HG02970 (cell line): ENCODE measurements at regions not wholly inside any gene's neighbourhood (a gene's known extent, or its start where the extent isn't known, plus 50 kb on each side); places are given as distances from the start of the nearest gene placed in this dataset.
A peak's percentile ranks its signal among the peaks of the same experiment; 100 is the strongest.

Experiments
- ATAC-seq: cut with Tn5 transposase; IDR thresholded peaks from one replicate; pipeline ENCODE4 v1.9.1; 2021; ENCODE audit warnings: mild to moderate bottlenecking, moderate library complexity, moderate number of reproducible peaks; ENCODE audit not compliant: unreplicated experiment, low FRiP score

DNA sequence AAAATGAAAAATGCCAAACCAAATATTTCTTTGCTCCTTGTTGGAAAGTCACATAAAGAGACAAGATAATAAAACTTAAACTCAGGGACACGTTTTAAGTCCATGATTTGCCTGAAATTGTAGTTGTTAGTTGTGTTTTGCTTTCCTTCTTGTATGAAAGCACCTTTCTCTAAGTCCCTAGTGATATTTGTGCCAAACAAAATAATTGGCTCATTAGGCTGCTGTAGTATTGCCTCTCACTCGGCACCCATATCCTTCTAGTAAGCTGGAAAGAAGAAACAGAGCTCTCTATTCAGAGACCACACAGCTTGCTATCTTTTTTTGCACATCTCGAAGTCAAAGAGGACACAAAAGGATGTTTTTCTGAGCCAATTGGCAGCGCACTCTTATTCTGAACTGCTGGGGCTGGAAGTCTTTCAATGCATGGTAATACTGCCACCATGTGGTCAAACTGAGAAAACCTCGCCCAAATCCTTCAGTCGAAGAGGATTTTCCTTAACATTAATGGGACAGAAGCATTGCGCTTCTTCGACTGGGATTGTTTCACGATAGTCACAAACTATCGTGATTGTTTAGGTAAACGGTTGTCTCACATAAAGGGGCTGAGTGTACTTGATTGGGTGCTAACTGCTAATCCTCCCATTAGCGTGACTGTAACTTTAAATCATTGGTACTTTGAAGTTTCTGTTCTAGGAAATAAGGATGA lies 571.9 kb upstream of the LCORL start:
- peak; percentile 73 for ATAC-seq

DNA sequence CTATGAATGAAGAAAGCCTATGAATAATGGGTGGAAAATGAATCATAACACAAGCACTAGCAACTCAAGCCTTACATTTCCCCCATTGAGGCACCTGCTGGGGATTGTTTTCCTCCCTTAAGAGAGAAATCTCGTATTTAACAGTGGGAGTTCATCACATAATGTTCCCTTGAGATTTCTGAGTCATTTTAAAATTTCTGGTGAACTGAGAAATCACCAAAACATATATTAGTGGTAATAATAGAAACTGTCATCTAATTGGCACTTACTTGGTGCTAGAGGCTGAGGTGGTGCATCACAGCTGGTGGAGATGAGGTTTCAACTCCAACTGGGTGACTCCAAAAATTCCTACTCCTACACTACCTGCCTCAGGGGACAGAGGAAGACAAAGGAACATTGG lies 561.3 kb upstream of the LCORL start:
- no peak for ATAC-seq

DNA sequence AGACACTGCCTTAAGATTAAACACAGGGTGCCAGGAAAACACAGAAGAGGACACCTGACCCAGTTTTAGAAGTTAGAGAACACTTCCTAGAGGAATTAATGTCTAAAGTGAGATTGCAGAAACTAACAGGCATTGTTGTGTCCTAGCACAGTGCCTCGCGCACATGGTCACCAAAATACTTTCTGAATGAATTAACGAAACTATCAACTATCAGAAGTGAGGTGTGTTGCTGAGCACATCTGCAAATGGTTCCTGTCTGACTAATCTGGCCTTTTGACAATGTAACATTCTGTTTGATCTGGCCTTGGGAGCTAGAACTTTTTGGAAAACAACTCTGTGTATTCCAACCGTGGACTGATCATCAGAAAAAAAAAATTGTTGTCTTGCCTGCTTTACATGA lies 556.8 kb upstream of the LCORL start:
- ATAC-seq: no peak

DNA sequence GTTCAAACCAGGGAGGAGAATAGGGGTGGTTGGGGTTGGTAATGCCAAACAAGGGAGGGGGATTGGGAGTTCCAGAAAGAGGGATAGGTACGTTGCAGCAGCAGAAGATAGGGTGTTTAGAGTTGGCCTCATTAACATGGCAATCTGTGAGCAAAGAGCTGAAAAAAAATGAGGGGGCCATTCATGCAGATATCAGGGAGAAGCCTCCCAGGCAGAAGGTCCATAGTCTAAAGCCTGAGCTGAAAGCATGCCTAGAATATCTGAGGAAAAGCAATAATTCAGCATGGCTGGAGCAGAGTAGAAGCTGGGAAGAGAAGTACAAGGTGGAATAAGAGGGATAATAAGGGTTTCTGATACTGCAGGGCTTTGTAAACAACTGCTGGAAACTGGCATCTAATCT lies 550.9 kb upstream of the LCORL start:
- no peak for ATAC-seq

DNA sequence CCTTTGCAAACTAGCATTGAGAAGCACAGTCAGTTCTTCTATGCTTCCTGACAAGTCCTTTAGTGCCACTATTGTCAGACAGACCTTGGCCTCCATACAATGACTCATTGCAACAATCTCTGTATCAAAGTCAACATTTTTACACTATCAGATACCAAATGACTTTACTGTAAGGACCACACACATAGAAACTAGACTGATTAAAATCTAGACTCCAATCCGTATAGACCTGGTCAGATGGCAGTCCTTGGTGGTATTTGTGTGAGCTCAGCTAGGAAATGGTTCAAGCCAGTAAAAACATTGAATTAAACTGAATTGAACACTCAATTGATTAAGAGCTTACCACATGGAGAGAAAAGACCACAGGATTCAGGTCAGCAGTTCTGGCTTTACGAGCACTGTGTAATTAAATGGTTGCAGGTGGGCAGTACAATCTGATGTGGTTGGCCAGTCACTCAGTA lies 549.8 kb upstream of the LCORL start:
- ATAC-seq: no peak

DNA sequence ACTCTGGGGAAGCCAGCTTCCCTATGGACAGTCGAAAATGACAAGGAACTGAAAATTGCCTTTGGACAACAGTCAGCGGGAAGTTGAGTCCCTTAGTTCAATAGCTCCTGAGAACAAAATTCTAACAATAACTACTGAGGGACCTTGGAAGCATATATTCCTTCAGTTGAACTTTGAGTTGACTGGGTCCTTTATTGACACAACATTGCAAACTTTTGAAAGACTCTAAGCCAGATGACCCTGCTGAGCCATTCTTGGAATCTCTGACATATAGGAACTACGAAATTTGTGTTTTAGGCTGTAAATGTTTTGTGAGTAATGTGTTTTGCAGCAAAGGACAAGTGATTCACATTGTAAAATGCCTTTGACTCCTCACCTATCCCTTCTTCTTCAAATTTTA lies 548.8 kb upstream of the LCORL start:
- no peak for ATAC-seq

DNA sequence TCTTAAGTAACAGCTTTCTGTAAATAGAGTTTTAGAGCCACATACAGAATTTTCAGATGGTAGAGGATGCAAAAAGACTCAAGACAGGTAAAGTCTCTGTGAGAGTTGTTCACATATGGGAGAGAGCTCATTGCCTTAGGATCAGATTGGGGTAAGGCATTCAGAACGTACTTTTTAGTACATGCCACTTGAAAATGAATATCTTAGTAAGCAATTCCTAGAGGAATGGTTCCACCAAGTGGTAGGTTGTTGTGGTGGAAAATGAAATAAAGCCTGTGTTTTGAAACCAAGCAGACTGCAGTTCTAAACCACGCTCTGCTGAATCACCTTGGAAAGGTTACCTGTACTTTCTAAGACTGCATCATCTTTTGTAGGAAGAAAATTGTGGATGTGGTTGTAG lies 547.0 kb upstream of the LCORL start:
- no peak for ATAC-seq

DNA sequence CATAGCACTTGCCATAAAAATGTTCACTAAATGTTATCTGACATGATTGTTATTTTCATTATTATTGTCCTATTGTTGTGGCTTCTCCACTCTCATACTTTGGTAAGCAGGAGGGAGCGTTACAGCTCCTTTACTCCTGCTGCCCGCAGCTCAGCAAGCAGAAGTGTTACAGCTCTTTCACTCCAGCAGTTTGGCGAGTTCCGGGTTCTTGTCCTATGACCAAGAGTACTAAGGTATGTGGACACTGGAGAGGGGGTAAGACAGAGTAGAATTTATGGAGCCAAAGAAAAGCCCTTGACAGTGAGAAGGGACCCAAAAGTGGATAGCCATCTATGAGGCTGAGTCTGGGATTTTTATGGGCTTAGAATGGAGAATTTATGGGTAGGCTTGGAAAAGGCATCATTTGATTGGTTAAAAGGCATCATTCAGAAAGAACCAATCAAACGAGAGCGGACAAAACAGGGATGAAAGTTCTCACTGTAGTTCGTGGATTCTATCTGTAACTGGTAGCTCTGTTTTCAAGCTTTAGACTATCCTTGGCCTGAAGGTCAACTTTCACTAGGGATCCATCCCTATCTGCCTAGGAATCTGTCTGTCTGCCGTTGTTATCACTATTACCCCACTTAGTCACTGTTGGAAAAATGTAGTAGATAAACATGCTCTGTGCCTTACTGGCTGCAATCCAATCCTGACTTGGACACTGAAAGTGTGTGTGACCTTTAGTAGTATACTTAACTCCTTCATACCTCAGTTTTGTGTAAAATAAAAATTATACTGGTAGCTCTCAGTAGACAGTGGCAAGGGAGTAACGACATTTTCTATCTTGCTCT lies 545.6 kb upstream of the LCORL start:
- ATAC-seq: no peak

DNA sequence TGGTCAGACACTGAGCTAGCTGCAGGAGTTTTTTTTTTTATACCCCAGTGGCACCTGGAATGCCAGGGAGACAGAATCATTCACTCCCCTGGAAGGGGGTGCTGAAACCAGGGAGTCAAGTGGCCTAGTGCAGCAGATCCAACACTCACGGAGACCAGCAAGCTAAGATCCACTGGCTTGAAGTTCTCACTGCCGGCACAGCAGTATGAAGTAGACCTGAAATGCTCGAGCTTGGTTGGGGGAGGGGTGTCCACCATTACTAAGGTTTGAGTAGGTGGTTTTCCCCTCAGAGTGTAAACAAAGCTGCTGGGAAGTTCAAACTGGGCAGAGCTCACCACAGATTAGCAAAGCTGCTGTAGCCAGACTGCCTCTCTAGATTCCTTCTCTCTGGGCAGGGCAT lies 537.9 kb upstream of the LCORL start:
- ATAC-seq: no peak

DNA sequence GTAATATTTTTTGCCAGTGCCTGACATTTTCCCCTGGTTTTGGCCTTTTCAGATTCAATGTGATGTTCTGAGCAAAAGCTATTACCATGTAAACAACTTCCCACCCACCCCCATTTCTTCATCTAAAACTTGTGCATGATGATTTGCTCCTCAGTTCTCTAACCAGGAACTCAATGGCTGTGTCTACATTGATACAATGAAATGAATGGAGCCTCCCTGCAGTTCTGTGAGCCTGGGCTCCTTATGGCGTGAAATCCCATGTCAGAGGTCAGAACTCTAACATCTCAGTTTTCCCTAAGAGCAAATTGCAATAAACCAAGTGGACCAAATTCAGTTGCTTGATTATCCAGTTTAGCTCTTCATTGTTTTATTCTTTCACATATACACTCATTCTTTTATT lies 534.8 kb upstream of the LCORL start:
- ATAC-seq: no peak

DNA sequence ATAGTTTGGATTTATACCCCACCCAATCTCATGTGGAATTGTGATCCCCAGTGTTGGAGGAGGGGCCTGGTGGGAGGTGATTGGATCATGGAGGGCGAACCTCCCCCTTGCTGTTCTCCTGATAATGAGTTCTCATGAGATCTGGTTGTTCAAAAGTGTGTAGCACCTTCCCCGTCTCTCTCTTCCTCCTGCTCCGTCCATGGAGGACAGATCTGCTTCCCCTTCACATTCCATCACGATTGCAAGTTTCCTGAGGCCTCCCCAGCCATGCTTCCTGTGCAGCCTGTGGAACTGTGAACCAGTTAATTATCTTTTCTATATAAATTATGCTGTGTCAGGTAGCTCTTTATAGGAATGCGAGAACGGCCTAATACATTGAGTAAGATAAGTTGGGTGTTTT lies 518.8 kb upstream of the LCORL start:
- ATAC-seq: no peak

DNA sequence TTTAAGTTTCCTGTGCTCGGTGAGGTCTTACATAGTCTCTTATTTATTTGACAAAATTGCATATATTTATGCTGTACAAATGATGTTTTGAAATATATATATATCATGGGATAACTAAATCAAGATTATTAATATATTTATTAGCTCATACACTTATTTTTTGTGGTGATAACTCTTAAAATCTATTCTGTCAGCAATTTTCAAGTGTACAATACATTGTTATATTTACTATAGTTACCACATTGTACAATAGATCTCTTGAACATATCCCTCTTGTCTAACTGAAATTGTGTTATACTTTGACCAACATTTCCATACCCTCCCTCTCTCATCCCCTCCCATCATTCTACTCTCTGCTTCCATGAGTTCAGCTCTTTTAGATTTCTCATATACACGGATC lies 516.6 kb upstream of the LCORL start:
- ATAC-seq: no peak

DNA sequence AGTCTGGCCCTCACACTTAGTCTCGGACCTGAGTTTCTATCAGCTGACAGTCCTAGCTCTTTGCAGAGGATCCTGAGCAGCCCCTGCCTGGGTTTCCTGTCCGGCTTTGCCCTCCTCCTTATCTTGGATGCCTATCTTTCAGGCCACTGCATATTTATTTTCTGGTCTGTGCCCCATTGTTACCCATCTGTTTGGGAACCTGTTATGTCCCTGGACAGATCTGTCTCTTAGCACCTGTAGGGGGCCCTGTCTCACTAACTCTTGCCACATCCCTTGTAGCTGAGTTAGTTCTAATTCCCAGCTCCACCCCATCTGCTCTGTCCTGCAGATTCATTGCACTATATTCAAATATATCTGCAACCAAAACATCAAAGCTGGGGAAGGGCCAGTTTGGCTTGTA lies 514.9 kb upstream of the LCORL start:
- no peak for ATAC-seq

DNA sequence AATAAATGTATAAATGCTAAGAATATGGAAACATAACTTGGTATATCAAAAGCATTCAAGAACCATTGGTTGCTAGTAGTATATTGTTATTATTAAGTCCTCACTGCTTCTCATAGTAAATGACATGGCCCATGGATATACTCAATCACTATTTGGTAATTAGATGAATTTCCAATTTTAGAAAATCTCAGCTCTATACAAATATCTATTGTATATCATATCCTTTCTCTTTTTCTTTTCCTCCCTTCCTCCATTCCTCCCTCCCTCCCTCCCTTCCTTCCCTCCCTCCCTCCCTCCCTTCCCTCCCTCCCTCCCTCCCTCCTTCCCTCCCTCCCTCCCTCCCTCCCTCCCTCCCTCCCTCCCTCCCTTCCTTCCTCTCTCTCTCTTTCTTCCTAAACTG lies 514.4 kb upstream of the LCORL start:
- no peak for ATAC-seq

DNA sequence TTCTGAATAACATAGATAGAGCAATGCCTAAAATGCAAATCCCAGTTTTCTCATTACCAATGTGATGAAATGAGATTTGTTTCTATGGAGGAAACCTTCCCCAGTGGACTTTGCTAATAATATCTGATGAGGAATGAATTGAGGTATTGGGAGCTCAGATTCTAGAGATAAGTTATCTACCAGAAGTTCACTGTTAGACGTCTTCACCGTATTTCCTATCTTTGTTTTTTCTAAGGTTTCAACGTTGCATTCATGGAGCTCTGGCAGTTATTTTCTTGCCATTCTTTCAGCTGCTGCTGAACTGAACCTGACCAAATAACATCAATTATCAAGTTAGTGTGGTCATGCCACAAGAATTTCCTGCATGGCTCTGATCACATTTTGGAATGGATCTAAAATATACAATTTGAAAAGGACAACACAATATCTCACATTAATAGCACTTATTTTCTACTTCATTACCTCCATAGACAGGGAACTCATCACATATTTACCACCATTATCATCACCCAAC lies 511.8 kb upstream of the LCORL start:
- ATAC-seq: no peak

DNA sequence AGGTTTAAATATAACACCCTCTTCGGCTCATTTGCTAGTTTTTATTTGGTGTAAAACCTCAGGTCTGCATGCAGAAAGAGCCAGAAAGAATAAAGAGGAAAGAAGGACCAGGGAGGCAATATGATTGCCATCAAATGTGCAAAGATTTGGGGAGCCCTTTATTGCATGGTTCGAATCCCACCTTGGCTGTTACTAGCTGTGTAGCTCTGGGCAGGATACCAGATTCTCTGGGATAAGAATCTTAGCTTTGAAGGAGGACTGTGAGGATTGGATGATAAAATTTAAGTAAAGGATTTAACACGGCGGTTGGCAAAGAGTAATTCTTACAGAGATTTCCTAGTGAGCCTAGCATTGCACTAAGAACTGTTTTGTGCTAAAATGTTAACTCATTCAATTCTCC lies 510.2 kb upstream of the LCORL start:
- no peak for ATAC-seq

DNA sequence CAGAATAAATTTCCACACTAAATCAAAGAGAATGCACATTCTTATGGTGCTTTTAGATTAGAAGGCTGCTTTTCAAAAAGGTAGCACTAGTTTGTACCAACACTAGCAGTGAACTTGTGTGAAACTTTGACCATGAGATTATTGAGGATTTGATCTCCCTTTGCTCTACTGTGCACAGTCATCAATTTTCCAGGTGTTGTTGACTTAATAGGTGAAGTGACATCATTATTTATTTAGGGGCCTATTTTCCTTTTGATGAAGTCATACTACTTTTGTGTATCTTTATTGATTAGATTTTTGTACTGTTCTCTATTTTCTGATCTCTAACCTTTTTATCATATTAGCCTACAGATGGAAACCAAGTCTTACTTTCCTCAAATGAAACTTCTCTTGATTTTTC lies 507.9 kb upstream of the LCORL start:
- no peak for ATAC-seq

DNA sequence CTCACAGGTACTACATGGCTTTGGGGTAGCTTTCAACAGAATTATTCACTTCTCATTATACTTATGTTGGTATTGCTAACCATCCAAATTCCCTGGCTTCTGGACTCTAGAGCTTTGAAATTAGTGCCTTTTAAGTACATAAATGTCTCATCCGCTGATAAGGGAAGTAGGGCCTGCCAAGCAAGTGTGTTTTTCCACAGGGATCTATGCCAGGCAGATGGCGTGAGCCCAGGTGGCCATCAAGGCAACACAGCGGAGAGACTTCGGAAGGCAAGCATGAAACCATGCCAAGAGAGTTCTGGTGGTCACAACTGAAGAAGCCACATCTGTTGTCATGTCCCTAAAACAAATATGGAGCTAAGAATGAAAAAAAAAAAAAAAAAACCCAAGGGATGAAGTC lies 503.1 kb upstream of the LCORL start:
- ATAC-seq: no peak

DNA sequence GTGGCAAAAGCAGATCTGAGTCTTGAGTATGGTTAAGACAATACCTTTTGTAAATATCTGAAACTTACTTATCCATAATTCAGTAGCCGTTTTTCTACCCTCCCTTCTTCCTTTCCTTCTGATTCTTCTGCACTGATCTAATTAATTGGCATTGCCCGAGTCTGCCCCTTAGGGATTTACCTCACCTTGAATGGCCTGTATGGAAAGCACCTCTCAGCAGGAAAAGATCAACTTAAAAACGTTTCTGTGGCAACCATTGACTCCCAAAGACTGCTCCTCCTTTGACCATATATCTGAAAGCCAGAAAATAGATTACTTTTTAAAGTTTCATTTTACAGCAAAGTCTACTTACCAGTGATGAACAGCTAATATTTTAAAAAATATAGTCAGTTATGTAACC lies 496.5 kb upstream of the LCORL start:
- no peak for ATAC-seq

DNA sequence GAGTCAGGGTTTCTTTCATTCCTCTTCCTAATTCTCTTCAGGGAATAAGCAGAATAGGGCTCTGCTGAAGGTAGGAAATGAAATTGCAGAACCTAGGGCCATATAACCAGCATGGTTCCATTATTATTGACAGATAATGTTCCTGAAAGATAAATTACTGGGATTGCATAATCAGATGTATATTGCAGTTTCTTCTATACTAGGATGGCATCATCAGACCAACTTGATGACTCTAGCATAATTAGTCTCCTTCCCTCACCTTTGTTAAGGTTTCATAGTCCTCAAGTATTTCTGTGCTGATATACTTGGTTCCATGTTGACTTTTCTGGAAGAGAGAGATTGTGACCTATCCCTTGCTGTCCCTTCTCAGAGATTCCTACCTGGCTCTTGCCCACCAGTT lies 492.3 kb upstream of the LCORL start:
- no peak for ATAC-seq

DNA sequence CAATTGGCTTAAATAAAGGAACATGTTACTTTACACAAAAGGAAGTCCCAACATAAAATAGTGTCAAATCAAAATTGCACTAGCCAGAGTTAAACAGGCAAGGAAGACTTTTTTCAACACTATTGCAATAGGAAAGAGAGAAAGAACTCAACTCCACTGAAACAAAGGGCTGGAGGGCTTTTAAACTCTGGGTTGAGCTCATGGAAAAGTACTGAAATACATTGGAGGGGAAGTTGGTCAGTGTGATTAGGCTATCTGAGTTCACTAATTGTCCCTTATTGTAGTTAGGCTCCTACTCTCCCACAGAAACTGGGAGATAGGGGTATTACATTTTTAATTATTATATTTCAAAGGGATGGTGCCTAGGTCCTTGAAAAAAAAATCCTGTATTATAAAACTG lies 491.2 kb upstream of the LCORL start:
- no peak for ATAC-seq

DNA sequence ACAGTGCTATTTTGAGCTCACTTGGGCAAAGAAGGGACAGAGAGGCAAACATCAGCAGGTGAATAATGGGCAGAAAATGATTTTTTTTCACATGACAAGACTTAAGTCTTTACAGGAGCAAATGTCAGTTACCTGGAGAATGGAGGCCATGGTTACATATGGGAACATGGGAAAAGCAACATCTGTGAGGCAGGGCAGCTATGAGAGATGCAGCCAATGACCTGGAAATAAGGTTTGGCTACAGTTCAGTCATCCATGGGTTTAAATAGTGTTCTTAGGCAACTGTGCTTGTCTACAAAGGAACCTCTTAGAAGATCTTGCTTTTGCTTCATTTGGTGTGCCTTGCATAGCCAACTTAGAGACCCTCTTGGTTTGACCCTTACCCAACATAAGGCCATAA lies 490.2 kb upstream of the LCORL start:
- ATAC-seq: no peak
